HG03064 (cell line): ENCODE measurements at regions not wholly inside any gene's neighbourhood (a gene's known extent, or its start where the extent isn't known, plus 50 kb on each side); places are given as distances from the start of the nearest gene placed in this dataset.
"Not testable (repeated sequence)": the region's sequence is repeated elsewhere in the genome, so short reads cannot be mapped to it uniquely, and the experiment has no call there.

ENCODE experiments used
- ATAC-seq: cut with Tn5 transposase; IDR thresholded peaks from one replicate; pipeline ENCODE4 v1.9.1; 2021; ENCODE audit warnings: low read depth; ENCODE audit not compliant: unreplicated experiment

GRCh38 chr4:85152480-85152879 is 186.0 kb upstream of the WDFY3 start:
- no peak for ATAC-seq

GRCh38 chr4:85153221-85153620 is 186.7 kb upstream of the WDFY3 start:
- ATAC-seq, result no peak

GRCh38 chr4:85154591-85154990 is 188.1 kb upstream of the WDFY3 start:
- no peak for ATAC-seq

GRCh38 chr4:85165808-85166207 is 199.3 kb upstream of the WDFY3 start:
- no peak for ATAC-seq

GRCh38 chr4:85166318-85166717 is 199.8 kb upstream of the WDFY3 start:
- no peak for ATAC-seq

- no peak for ATAC-seq
Measured at GRCh38 chr4:85168234-85168834, 201.8 kb upstream of the WDFY3 start.

- ATAC-seq, result no peak
Measured at GRCh38 chr4:85170241-85170640, 203.8 kb upstream of the WDFY3 start.

GRCh38 chr4:85175190-85175589 is 208.7 kb upstream of the WDFY3 start:
- no peak for ATAC-seq

GRCh38 chr4:85177092-85177491 is 210.6 kb upstream of the WDFY3 start:
- no peak for ATAC-seq

GRCh38 chr4:85177679-85178078 is 211.2 kb upstream of the WDFY3 start:
- no peak for ATAC-seq

GRCh38 chr4:85180533-85180932 is 214.0 kb upstream of the WDFY3 start:
- no peak for ATAC-seq

GRCh38 chr4:85187106-85187505 is 220.6 kb upstream of the WDFY3 start:
- no peak for ATAC-seq

GRCh38 chr4:85196015-85196414 is 229.5 kb upstream of the WDFY3 start:
- not testable (repeated sequence) for ATAC-seq

- ATAC-seq, result no peak
Measured at GRCh38 chr4:85200106-85200505, 233.6 kb upstream of the WDFY3 start.

GRCh38 chr4:85209161-85209560 is 242.7 kb upstream of the WDFY3 start:
- ATAC-seq, result no peak

GRCh38 chr4:85210353-85210752 is 243.9 kb upstream of the WDFY3 start:
- no peak for ATAC-seq

- not testable (repeated sequence) for ATAC-seq
Measured at GRCh38 chr4:85216571-85216970, 250.1 kb upstream of the WDFY3 start.

- ATAC-seq, result no peak
Measured at GRCh38 chr4:85218756-85219155, 252.3 kb upstream of the WDFY3 start.

GRCh38 chr4:85221606-85222005 is 253.3 kb upstream of the ARHGAP24 start:
- ATAC-seq, result no peak

GRCh38 chr4:85222561-85222960 is 252.4 kb upstream of the ARHGAP24 start:
- no peak for ATAC-seq

- no peak for ATAC-seq
Measured at GRCh38 chr4:85228264-85228663, 246.7 kb upstream of the ARHGAP24 start.

- ATAC-seq, result no peak
Measured at GRCh38 chr4:85233516-85233915, 241.4 kb upstream of the ARHGAP24 start.

- no peak for ATAC-seq
Measured at GRCh38 chr4:85243857-85244256, 231.1 kb upstream of the ARHGAP24 start.
